NCI-H2196 (cell line): ENCODE measurements at regions not wholly inside any gene's neighbourhood (a gene's known extent, or its start where the extent isn't known, plus 50 kb on each side); places are given as distances from the start of the nearest gene placed in this dataset.
"Not testable (repeated sequence)": the region's sequence is repeated elsewhere in the genome, so short reads cannot be mapped to it uniquely, and the experiment has no call there.

Source experiments
- DNase-seq: peaks from one replicate; lab custom pipeline; 2025; ENCODE audit not compliant: unreplicated experiment; lab: John Stamatoyannopoulos, UW

DNA sequence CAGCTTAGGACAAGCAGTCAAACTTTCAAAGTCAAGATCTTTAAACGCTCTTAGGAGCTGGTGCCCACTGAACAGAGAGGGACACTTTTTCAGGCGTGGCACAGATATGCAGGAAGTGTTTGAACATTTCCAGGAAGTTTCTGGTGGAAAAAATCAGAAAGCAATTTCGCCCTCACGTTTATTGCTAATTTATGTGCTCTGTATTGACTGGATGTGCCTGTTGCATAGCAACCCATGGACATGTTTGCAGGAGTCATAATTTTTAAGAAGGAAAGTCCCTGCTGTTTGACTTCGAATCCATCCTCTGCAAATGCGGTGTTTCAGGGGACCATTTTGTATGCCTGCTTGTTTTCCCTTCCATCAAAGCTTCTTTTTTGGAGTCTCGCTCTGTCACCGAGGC is 239.9 kb upstream of the IRF2BP2 start:
- no peak for DNase-seq

- no peak for DNase-seq
These were observed 239.1 kb upstream of the IRF2BP2 start for GRCh38 chr1:234848972-234849649.

DNA sequence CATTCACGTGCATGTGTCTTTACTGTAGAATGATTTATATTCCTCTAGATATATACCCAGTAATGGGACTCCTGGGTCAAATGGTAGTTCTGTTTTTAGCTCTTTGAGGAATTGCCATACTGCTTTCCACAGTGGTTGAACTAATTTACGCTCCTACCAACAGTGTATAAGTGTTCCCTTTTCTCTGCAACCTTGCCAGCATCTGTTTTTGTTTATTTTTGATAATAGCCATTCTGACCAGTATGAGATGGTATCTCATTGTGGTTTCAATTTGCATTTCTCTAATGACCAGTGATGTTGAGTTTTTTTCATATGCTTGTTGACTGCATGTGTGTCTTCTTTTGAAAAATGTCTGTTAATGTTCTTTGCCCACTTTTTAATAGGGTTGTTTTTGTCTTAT is 236.8 kb upstream of the IRF2BP2 start:
- DNase-seq = not testable (repeated sequence)

DNA sequence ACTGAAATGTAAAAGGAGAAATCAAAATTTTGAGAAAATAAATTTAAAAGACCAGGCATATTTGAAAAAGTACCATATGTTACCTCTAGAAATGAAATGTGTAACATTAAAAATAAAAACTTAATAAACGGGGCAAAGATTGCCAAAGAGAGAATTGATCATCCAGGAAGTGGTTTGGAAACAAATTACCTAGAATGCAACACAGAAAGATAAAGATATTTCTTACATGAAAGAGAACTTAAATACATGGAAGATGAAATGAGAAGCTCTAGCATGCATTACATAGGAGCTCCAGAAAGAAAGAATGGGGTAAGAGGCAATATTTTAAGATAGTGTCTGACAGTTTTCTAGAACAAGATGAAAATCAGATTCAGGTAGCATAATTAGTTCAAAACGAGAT is 235.9 kb upstream of the IRF2BP2 start:
- no peak for DNase-seq

DNA sequence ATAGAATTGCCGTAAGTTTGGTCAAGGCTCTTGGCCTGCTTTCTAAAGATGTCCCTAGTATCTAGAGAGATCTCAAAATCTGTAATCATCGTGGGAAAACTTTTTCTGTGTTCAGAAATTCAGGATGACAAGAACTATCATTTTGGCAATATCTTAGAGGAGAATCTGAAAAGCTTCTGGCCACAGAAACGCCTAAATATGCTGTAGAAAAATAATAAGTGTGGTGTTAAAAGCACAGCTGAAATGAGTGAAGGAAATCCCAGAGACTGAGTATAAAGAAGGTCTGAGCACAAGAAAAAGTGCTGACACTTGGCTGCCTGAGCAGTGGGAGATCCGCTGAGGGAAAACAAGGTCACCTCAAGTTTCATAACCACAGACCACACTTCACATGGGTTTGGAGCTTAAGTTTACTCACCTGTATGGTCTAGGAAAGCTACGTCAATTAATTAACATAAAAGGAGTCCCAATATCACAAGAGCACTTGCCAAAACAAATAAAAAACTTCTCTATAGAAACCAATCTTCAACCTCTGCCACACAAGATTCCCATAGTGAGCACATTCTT is 235.2 kb upstream of the IRF2BP2 start:
- no peak for DNase-seq

GRCh38 chr1:234844479-234845031 is 234.6 kb upstream of the IRF2BP2 start:
- DNase-seq = no peak

DNA sequence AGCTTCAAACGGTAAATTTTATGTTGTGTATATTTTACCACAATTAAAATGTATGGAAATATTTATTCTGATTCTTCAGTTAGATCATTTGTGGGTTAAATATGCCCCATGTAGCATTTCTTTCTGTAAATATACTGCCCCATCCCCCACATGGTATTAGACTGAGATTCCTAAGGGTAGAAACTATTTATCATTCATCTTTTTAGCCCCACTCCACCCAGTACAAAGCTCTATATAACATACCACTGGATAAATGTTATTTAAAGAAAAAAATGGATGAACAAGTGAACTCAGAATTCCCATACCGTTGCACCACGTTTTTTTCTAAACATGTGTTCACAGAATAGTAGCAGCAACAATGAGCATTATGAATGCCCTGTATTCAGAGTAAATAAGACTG is 234.0 kb upstream of the IRF2BP2 start:
- DNase-seq = no peak

- DNase-seq = no peak
These were observed 233.0 kb upstream of the IRF2BP2 start for GRCh38 chr1:234842726-234843641.

GRCh38 chr1:234841710-234842231 is 231.8 kb upstream of the IRF2BP2 start:
- DNase-seq = no peak

- no peak for DNase-seq
These were observed 231.3 kb upstream of the IRF2BP2 start for GRCh38 chr1:234841281-234841680.

GRCh38 chr1:234840843-234841242 is 230.9 kb upstream of the IRF2BP2 start:
- no peak for DNase-seq

DNA sequence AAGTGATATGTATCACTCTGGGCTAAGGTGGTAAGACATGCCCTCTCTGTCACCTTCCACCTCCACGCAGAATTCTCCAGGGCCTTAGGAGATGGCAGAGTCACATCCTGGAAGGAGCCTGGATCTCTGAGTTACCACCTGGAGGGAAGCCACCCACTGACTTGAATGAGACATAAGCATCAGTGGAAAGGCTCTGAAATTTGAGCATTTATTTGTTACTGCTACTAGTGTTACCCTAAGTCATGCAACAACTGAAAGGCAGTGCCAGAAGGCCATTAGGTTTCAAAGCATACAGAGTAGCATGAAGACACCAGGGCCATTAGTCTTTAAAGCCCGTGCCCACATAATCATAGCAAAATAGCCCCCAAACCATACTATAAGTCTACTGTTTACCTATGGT is 230.3 kb upstream of the IRF2BP2 start:
- no peak for DNase-seq

DNA sequence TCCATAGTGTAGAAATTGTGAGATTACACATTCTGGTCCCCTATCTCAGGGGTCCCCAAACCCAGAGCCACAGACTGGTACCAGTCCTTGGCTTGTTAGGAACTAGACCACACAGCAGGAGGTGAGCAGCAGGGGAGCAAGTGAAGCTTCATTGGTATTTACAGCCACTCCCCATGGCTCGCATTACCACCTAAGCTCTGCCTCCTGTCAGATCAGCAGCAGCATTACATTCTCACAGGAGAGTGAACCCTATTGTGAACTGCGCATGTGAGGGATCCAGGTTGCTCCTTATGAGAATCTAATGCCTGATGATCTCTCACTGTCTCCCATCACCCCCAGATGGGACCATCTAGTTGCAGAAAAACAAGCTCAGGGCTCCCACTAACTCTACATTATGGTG is 229.7 kb upstream of the IRF2BP2 start:
- DNase-seq = no peak

DNA sequence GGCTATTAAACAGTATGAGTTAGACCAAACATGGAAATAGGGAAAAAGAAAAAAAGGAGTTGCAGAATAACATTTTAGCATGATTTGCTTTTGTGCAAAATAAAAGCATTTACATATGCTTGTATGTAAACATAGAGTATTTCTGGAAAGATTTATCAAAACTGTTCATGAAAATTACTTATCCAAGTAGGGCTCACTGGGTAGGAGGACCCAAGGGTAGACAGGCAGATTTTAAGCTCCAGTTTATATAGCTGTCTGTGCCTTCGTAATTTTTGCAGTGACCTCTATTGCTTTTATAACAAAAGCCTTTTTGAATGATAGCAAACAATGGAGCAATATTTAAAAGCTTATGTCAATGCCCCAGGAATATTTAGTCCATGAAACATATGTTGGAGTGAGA is 228.8 kb upstream of the IRF2BP2 start:
- DNase-seq = no peak

DNA sequence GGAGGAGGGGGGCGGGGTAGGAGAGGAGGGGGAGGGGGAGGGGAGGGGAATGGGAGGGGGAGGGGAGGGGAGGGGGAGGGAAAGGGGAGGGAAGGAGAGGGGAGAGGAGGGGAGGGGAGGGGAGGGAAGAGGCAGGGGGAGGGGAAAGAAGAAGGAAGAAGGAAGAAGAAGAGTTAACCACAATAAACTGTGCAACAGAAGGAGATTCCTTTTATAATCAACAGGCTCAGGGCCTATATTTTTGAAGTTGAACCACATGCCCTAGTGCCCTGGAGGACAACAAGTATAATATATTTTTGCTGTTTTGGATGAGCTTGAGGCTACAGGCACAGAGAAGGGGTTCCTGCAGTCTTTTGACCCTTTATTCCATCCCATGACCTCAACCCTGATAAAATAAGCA is 228.2 kb upstream of the IRF2BP2 start:
- DNase-seq = no peak

- no peak for DNase-seq
These were observed 227.7 kb upstream of the IRF2BP2 start for GRCh38 chr1:234837713-234838112.

DNA sequence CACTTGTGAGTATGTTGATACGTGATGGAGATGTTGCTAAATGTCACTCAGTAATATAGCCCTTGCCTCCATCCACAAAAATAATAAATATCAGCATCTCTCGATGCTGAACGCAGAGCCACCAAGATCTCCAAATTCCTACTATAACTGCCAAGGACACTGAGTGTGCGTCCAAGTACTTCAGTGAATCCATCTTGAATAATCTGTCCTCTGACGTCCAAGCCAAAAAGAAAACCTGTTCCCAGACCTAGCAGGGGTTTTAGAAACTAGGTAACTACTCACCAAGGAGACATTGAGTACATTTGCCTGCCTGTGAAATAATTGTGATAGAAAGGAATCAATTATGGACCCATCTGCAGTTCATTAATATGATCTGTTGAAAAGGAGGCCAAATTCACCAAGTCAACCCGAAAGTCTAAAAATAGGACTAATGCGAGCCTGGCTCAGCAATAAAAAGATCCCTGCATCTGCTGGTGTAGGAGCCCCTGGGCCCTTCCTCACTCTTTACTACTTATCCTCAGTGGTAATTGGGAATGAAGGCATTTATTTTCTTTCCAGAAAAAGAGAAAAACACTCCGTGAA is 226.9 kb upstream of the IRF2BP2 start:
- no peak for DNase-seq

GRCh38 chr1:234836045-234836681 is 226.2 kb upstream of the IRF2BP2 start:
- DNase-seq = no peak

DNA sequence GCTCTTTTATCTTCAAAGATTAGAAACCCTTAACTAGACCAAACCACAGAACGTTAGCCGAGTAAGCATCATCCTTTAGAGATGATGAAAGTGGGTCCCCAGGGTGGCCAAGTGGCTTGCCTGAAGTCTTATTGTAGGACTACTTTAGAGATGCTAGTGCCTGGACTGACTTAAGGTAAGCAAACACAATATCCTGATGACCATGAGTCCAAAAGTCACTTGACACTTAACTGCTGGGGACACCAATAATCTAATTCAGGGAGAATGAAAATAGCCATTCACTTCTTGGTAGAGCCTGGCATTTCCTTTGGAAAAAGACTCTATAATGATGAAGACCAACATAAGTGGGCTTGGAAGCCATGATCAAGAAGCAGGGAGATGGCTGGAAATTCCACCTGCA is 225.3 kb upstream of the IRF2BP2 start:
- no peak for DNase-seq

DNA sequence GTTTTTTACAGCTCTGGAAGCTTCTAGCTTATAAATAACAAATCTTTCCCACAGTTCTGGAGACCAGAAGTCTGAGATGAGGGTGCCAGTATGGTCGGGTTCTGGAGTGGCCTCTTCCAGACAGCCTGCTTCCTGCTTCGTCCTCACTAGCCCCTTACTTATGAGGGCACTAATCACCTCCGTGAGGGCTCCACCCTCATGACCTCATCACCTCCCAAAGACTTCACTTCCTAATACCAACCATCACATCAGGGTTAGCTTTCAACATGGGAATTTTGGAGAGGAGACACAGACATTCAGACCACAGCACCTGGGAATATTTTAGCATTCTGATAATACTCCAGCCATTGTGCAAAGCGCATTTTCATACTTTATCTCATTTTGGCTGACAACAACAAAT is 223.7 kb upstream of the IRF2BP2 start:
- DNase-seq = no peak

DNA sequence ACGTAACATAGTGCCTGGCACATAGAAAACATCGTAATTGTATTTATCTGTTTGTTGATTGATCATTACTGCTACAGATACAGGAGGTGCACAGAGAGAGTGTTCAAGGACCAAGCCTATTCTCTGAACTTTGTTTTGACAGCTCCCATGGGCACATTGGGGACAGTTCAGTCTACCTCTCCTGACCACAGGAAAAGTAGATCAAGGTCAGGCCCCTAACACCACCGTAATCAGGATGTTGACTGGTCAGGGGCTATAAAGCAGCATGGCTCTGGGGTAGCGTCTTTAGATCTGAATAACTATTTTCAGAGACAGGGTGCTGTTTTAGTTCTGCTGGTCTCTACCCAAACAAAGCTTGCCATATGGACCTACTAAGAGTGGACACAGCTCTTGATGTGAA is 223.1 kb upstream of the IRF2BP2 start:
- no peak for DNase-seq
